GM18861 (cell line): ENCODE measurements at regions not wholly inside any gene's neighbourhood (a gene's known extent, or its start where the extent isn't known, plus 50 kb on each side); places are given as distances from the start of the nearest gene placed in this dataset.
"Not testable (repeated sequence)": the region's sequence is repeated elsewhere in the genome, so short reads cannot be mapped to it uniquely, and the experiment has no call there.

Experiments used
- ATAC-seq: cut with Tn5 transposase; IDR thresholded peaks from one replicate; pipeline ENCODE4 v1.9.1; 2021; ENCODE audit not compliant: unreplicated experiment

DNA sequence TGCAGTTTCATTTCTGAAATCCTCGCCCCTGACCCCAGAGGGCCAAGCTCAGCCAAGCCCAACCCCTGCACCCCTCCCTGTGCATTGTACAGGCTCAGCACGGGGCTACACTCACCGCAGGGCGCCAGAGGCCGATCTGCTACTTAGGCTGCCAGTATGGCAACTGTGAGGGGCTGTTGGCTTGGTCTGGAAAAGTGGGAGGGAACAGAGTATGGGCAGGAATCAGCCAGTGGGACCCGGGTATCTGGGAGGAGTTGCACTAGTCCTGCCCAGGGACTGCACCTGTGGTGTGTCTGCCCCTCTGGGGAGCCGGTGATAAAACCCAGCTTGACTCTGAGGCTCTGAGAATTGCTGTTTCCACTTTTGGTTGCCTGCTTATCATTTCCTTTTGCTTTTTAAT, 167.4 kb upstream of the KIF2A start:
- no peak for ATAC-seq

DNA sequence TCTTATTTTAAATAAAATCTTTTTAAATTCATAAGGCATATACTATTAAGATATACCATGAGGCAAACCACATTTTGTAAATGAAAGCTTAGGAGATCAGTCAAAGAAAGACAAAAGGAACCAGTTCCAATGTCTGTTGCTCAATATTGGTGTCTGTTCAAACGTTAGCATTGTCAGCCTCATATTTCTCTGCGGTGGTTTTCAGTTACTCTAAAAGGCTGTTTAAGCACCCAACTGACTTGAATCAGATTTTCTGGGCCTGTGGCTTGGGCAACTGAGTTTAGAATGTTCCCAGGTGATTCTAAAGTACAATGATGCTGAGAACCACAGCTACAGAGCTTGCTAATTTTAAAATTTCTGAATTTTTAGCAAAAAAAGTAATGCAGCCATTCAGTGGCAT, 166.3 kb upstream of the KIF2A start:
- ATAC-seq = no peak

- no peak for ATAC-seq
These were observed 163.7 kb upstream of the KIF2A start for GRCh38 chr5:62142351-62142750.

GRCh38 chr5:62143268-62144229, 162.5 kb upstream of the KIF2A start:
- no peak for ATAC-seq

GRCh38 chr5:62144401-62145022, 161.5 kb upstream of the KIF2A start:
- no peak for ATAC-seq

- ATAC-seq = no peak
These were observed 156.1 kb upstream of the KIF2A start for GRCh38 chr5:62149879-62150278.

DNA sequence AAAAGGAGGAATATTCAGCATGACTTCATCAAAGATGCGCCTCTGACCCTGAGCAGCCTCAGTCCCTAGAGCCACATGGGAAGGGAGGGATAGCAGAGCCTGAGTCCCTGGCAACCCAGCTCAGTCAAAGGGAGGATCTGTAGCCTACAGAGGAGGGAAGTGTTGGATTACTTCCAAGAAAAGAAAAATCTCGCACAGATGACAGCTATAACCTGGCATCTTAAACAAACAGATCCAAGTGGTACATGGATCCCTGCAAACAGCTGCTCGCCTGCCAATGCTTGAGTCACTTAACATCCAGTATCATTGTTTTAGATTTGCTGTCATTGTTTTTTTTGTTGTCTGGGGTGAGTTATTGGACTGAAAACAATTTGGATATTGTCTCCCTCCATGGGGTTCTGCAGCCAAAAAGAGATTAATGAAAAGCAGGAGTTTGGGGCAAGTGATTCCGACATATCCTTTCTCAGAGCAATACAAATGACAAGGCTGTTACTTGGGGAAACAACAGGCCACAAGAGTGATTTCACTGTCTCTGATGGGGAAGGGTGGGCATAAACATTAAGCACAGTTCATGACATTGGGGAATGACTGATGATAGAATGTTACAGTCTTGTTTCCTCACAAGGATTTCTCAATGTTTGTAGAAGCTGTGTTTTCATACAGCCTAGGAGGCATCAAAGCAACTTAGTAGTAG, 153.5 kb upstream of the KIF2A start:
- ATAC-seq = no peak

DNA sequence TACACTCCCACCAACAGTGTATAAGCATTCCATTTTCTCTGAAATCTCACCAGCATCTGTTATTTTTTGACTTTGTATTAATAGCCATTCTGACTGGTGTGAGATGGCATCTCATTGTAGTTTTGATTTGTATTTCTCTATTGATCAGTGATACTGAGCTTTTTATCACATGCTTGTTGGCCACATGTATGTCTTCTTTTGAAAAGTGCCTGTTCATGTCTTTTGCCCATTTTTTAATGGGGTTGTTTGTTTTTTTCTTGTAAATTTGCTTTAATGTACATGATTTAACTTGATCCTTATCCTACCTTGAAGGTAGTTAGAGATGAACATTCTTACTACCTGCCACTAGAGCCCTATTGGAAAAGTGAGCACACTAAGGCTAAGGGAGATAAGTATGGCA, 151.2 kb upstream of the KIF2A start:
- no peak for ATAC-seq

- no peak for ATAC-seq
These were observed 150.0 kb upstream of the KIF2A start for GRCh38 chr5:62155988-62156387.

GRCh38 chr5:62167561-62168057, 138.4 kb upstream of the KIF2A start:
- ATAC-seq = no peak

DNA sequence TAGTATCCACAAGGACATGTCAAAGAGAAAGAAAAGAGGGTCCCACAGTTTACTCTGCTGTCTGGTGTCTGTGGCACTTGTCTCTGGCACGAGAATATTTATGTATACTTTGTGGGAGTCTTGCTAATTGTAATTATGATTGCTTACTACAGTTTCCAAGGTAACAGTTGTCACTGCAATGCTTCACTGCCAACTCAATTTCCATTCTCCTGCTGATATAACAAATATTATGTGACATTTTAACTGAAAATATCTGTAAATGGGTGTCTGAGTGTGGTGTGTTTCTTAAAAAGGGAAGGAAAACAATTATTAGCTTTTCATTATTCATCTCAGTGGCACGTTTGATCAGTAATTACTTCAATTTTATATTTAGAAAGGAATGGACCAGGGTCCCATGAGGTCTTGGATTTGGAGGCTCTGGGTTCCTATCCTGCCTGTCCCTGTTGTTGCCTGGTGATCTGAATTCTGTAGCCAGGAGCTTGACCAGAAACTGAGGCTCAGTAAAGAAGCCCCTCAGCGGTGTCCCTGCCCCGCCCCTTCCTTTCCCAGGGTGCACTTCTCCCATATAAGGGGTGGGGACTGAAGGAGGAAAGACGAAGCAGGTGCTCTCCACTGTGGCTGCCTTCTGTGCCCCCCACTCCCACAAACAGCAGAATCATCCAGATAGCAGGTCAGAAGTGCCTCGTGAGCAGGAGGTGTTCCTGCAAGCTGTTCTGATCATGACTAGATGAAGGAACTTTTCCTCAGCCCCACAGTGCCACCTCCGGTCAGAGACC, 137.3 kb upstream of the KIF2A start:
- no peak for ATAC-seq

GRCh38 chr5:62178258-62178657, 127.7 kb upstream of the KIF2A start:
- ATAC-seq = no peak

GRCh38 chr5:62182802-62183201, 123.2 kb upstream of the KIF2A start:
- ATAC-seq = no peak

GRCh38 chr5:62183727-62184126, 122.3 kb upstream of the KIF2A start:
- ATAC-seq = no peak

GRCh38 chr5:62184444-62184843, 121.6 kb upstream of the KIF2A start:
- ATAC-seq = no peak

- no peak for ATAC-seq
These were observed 115.8 kb upstream of the KIF2A start for GRCh38 chr5:62190173-62190572.

DNA sequence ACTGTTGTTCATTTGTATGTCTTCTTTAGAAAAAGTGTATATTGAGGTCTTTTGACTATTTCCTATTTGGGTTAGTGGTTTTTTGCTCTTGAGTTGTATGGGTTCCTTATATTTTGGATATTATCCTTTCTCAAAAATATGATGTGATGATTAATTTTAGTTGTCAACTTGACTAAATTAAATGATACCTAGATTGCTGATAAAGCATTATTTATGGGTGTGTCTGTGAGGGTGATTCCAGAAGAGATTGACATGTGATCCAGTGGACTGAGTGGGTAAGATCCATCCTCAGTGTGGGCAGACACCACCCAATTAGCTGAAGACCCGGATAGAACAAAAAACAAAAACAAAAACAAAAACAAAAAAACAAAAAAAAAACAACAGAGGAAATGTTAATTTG, 115.1 kb upstream of the KIF2A start:
- ATAC-seq = no peak

GRCh38 chr5:62192958-62193357, 113.0 kb upstream of the KIF2A start:
- ATAC-seq = no peak

- ATAC-seq = not testable (repeated sequence)
These were observed 109.5 kb upstream of the KIF2A start for GRCh38 chr5:62196532-62196931.

- no peak for ATAC-seq
These were observed 108.3 kb upstream of the KIF2A start for GRCh38 chr5:62197697-62198096.

- no peak for ATAC-seq
These were observed 107.6 kb upstream of the KIF2A start for GRCh38 chr5:62198421-62198820.
